HL-60 (cell line): ENCODE measurements at regions not wholly inside any gene's neighbourhood (a gene's known extent, or its start where the extent isn't known, plus 50 kb on each side); places are given as distances from the start of the nearest gene placed in this dataset.
"Not testable (repeated sequence)": the region's sequence is repeated elsewhere in the genome, so short reads cannot be mapped to it uniquely, and the experiment has no call there.

Experiments
- DNase-seq, 2 experiments: peaks; one replicate each; pipeline ENCODE4 v3.0.0-alpha.2; 2010 to 2020; ENCODE audit warnings: low read depth in 1 of 2, low spot score in 1 of 2
- H3K27ac ChIP-seq: fragments of 250-450 bp; sonication (Bioruptor Pico); replicated peaks from 2 replicates; pipeline ENCODE4 v1.5.1; 2020; ENCODE audit warnings: mild to moderate bottlenecking, moderate library complexity
- H3K27me3 ChIP-seq: fragments of 250-450 bp; sonication (Bioruptor Pico); 2 replicates; pipeline ENCODE4 v1.5.1; 2021; ENCODE audit warnings: mild to moderate bottlenecking, moderate library complexity; ENCODE audit not compliant: insufficient read depth, poor library complexity, severe bottlenecking
- H3K4me3 ChIP-seq: replicated peaks from 2 replicates; pipeline ENCODE4 v1.5.1; 2011; ENCODE audit warnings: mild to moderate bottlenecking, control low read depth, low read length; ENCODE audit not compliant: insufficient read depth
- GABPA ChIP-seq: IDR thresholded peaks from 2 replicates; pipeline ENCODE4 v1.6.1; 2012; ENCODE audit warnings: low read depth
- POLR2AphosphoS5 ChIP-seq: IDR thresholded peaks from 2 replicates; pipeline ENCODE4 v1.6.1; 2012; ENCODE audit warnings: low read depth
- SPI1 ChIP-seq: IDR thresholded peaks from 2 replicates; pipeline ENCODE4 v1.6.1; 2012; ENCODE audit warnings: low read depth, mild to moderate bottlenecking, borderline replicate concordance
- TF ChIP-seq, protein P1 (sequence below): IDR thresholded peaks from 2 replicates; pipeline ENCODE4 v1.6.1; 2012; ENCODE audit warnings: low read depth; ENCODE audit not compliant: insufficient replicate concordance
- TF ChIP-seq, protein P2 (sequence below): IDR thresholded peaks from one replicate; pipeline ENCODE4 v1.5.1; 2011; ENCODE audit warnings: low read length, control low read depth, inconsistent platforms; ENCODE audit not compliant: insufficient read depth

DNA sequence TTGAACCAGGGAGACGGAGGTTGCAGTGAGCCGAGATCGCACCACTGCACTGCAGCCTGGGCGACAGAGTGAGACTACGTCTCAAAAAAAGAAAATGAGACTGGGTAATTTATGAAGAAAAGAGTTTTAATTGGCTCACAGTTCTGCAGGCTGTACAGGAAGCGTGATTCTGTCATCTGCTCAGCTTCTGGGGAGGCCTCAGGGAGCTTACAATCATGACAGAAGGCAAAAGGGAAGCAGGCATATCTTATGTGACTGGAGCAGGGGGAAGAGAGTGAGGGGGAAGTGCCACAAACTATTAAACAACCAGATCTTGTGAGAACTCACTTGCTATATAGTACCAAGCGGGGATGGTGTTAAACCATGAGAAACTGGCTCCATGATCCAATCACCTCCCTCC, 1476.2 kb upstream of the DEFB115 start:
- H3K4me3 ChIP-seq, H3K27ac ChIP-seq, DNase-seq, H3K27me3 ChIP-seq: not testable (repeated sequence)

DNA sequence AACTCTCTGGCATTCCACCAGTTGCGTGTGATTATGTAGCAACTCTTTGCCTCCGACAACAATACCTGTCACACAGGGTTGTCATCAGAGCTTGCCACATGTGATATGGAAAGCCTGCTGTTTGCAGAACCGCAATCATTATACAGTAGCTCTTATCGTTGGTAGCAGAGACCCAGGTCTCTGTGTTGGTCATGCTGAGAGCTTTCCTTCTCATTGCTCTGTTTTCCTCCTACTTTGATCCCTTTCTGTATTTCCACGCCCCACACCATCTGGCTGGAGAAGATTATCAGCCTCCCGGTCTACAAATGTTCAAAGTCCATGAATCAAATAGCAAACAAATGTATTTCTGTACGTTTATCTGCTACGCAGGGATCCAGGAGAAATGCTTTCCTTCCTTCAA, 1475.6 kb upstream of the DEFB115 start:
- not testable (repeated sequence) for DNase-seq, H3K27ac ChIP-seq, H3K4me3 ChIP-seq, H3K27me3 ChIP-seq

DNA sequence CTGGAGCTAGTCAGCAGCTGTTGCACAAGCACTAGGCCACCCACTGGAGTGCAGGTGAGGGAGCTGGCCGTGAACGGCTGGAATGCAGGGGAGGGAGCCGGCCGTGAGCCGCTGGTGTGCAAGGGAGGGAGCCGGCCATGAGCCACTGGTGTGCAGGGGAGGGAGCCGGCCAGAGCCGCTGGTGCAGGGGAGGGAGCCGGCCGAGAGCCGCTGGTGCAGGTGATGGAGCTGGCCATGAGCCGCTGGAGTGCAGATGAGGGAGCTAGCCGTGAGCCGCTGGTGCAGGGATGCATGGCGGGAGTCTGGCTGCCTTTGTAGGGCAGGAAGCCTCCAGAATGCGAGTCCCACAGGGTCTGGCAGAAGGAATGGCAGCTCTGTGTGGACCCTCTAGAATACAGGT, 1470.0 kb upstream of the DEFB115 start:
- not testable (repeated sequence) for H3K4me3 ChIP-seq, DNase-seq, H3K27ac ChIP-seq, H3K27me3 ChIP-seq

DNA sequence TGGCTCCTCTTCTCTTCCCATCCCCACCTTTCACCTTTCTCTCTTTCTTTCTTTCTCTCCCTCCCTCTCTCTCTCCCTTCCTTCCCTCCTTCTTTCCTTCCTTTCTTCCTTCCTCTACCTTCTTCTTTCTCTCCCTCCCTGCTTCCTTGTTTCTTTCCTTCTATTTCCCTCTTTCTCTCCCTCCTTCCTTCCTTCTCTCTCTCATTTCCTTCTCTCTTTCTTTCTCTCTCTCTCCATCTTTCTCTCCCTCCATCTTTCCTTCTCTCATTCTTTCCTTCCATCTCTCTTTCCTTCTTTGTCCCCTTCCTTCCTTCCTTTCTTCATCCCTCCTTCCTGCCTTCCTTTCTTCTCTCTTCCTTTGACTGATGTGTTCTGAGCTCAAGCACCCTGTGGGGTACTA, 1467.0 kb upstream of the DEFB115 start:
- TF ChIP-seq, protein P1, sequence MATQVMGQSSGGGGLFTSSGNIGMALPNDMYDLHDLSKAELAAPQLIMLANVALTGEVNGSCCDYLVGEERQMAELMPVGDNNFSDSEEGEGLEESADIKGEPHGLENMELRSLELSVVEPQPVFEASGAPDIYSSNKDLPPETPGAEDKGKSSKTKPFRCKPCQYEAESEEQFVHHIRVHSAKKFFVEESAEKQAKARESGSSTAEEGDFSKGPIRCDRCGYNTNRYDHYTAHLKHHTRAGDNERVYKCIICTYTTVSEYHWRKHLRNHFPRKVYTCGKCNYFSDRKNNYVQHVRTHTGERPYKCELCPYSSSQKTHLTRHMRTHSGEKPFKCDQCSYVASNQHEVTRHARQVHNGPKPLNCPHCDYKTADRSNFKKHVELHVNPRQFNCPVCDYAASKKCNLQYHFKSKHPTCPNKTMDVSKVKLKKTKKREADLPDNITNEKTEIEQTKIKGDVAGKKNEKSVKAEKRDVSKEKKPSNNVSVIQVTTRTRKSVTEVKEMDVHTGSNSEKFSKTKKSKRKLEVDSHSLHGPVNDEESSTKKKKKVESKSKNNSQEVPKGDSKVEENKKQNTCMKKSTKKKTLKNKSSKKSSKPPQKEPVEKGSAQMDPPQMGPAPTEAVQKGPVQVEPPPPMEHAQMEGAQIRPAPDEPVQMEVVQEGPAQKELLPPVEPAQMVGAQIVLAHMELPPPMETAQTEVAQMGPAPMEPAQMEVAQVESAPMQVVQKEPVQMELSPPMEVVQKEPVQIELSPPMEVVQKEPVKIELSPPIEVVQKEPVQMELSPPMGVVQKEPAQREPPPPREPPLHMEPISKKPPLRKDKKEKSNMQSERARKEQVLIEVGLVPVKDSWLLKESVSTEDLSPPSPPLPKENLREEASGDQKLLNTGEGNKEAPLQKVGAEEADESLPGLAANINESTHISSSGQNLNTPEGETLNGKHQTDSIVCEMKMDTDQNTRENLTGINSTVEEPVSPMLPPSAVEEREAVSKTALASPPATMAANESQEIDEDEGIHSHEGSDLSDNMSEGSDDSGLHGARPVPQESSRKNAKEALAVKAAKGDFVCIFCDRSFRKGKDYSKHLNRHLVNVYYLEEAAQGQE = no peak
- TF ChIP-seq POLR2AphosphoS5 = no peak
- TF ChIP-seq GABPA = no peak
- no peak for TF ChIP-seq SPI1
- TF ChIP-seq, protein P2, sequence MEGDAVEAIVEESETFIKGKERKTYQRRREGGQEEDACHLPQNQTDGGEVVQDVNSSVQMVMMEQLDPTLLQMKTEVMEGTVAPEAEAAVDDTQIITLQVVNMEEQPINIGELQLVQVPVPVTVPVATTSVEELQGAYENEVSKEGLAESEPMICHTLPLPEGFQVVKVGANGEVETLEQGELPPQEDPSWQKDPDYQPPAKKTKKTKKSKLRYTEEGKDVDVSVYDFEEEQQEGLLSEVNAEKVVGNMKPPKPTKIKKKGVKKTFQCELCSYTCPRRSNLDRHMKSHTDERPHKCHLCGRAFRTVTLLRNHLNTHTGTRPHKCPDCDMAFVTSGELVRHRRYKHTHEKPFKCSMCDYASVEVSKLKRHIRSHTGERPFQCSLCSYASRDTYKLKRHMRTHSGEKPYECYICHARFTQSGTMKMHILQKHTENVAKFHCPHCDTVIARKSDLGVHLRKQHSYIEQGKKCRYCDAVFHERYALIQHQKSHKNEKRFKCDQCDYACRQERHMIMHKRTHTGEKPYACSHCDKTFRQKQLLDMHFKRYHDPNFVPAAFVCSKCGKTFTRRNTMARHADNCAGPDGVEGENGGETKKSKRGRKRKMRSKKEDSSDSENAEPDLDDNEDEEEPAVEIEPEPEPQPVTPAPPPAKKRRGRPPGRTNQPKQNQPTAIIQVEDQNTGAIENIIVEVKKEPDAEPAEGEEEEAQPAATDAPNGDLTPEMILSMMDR = no peak
- no peaks in the 10 kb centered on the region for H3K27me3 ChIP-seq
- DNase-seq = no peak
- H3K4me3 ChIP-seq = no peak overlapping the region
- no peak overlapping the region for H3K27ac ChIP-seq

DNA sequence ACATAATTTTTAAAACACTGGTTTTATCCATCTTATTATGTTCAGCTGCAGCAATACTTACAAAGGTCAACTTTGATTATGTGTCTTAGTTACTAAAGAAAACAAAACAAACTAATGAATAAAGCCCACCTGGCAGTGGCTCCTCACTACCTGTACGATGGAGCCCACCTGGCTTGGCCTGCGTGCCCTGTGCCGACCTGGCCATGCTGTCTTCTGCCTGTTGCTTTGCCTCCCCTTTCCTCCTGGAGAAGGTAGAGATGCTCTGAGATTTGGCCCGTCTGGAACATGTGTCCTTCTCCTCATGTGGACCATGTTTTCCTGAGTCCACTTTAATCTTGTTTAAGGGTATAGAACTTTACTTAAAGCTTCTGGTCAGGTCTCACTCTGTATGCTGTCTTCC, 1426.0 kb upstream of the DEFB115 start:
- H3K4me3 ChIP-seq, H3K27ac ChIP-seq, H3K27me3 ChIP-seq, DNase-seq: not testable (repeated sequence)

DNA sequence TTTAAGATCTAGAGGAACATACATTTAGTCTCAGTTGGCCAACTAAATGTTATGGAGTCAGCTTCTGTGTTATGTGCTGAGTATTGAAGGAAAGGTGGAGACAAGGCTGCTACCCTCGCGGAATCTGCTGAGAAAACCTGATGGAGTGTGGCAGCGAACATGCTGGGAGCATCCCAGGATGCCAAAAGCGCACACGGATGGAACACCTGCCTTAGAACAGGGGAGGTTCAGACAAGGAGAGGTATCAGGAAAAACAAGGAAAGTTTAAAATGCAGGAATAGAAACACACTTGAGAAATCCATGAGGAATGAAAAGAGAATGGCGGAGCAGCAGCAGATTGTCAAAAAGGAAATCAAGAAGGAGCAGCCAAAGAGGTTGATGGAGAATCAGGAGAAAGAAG, 1389.5 kb upstream of the DEFB115 start:
- not testable (repeated sequence) for H3K4me3 ChIP-seq, H3K27ac ChIP-seq, DNase-seq, H3K27me3 ChIP-seq

DNA sequence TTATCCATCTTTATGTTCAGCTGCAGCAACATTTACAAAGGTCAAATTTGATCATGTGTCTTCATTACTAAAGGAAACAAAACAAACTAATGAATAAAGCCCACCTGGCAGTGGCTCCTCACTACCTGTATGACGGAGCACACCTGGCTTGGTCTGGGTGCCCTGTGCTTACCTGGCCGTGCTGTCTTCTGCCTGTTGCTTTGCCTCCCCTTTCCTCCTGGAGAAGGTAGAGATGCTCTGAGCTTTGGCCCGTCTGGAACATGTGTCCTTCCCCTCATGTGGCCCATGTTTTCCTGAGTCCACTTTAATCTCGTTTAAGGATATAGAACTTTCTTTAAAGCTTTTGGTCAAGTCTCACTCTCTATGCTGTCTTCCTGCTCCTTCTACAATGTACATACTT, 1388.8 kb upstream of the DEFB115 start:
- not testable (repeated sequence) for H3K27ac ChIP-seq, DNase-seq, H3K4me3 ChIP-seq, H3K27me3 ChIP-seq

DNA sequence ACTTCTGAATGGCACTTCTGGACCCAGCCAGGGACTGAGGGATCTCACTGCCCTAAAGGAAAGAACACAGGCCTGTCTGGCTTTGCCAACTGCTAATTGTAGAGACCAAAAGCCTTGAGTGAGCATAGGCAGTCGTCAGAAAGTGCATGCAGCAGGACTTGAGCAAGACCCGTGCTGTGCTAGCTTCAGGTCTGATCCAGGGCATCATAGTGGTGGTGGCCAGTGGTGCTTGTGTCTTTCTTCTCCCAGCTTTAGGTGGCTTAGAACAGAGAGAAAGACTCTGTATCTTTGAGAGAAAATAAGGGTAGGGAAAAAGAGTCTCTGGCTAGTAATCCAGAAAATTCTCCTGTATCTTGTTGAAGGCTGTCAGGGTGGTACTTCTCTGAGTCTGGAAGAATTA, 1385.6 kb upstream of the DEFB115 start:
- not testable (repeated sequence) for H3K27me3 ChIP-seq, H3K4me3 ChIP-seq, H3K27ac ChIP-seq, DNase-seq

DNA sequence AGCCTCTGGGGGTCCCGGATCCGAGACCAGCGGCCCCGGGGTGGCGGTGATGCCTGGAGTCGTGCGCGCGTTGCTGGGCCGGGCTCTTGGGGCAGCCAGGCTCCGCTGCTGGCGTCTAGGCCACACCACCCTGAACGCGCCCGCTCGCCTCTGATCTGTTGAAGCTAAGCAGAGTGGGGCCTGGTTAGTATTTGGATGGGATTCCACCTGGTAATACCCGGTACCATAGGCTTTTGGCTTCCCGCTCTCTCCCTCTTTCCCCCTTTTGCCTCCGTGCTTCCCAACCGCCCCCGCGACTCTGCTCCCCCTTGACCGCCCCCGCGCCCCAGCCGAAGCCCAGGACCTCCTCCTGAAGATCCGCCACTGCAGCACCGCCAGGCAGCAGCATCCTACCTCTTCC, 1383.5 kb upstream of the DEFB115 start:
- no peaks in the 10 kb centered on the region for H3K27me3 ChIP-seq
- DNase-seq = peak; percentile 14 to 32
- H3K4me3 ChIP-seq = peak overlapping the region; percentile 36
- TF ChIP-seq, protein P1 = no peak
- TF ChIP-seq GABPA (no peak), POLR2AphosphoS5 (no peak), SPI1 (no peak)
- TF ChIP-seq, protein P2 = no peak
- no peak overlapping the region for H3K27ac ChIP-seq
